ENCODE measurements at regions not wholly inside any gene's neighbourhood (a gene's known extent, or its start where the extent isn't known, plus 50 kb on each side); places are given as distances from the start of the nearest gene placed in this dataset.

DNA sequence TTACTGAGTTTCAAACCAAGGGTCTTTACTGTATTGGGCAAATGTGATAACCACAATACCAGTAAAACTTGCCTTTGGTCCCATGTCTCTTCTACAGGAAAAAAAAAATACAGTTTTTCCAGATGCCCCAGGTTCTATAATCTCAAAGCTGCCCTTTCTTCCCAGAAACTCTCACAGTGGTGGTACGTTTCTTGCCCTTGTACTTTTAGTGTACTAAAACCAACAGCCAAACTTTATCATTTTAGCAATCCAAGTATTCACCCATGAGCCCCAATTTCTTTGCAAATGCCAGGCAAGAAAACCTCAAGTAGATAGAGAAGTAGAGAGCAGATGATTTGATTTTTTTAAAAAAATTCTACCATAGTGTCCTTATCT, 157.8 kb downstream of the OR2B2 start:
- Histone ChIP-seq H2AFZ (replicated peaks; ENCODE audit: low read length, poor library complexity) (no peak overlapping the region), H2AK9ac (replicated peaks; ENCODE audit: low read depth, low read length, poor library complexity) (no peak overlapping the region), H4K20me1 (ENCODE audit: insufficient read depth, low read length) (no peaks in the 10 kb centered on the region), H3K4me3 (ENCODE audit: insufficient read depth, low read depth, low read length) (peak overlapping the region; percentile 58; the same call in 1 of the 2 replicates), H2BK120ac (ENCODE audit: low read depth, low read length) (no peak overlapping the region), H4K91ac (ENCODE audit: insufficient read depth, low read depth, low read length) (no peak overlapping the region), H3K18ac (ENCODE audit: low read depth, low read length) (no peak overlapping the region), H4K5ac (ENCODE audit: low read depth, low read length) (no peak overlapping the region), H3K4me2 (ENCODE audit: low read depth, low read length) (peak overlapping the region; percentile 83; the same call in 1 of the 2 replicates), H3K9ac (ENCODE audit: low read depth, low read length) (no peak overlapping the region), H3K79me1 (ENCODE audit: low read depth in 1 of 2, low read length in 2 of 2) (no peaks in the 10 kb centered on the region), H2BK5ac (ENCODE audit: low read depth, low read length, poor library complexity, severe bottlenecking) (no peak overlapping the region), H3K14ac (replicated peaks; ENCODE audit: low read depth, low read length) (no peak overlapping the region), H3K23ac (ENCODE audit: low read depth, low read length) (no peak overlapping the region), H3K56ac (ENCODE audit: extremely low read depth, insufficient read depth, low read length) (no peak overlapping the region), H4K8ac (ENCODE audit: low read depth in 2 of 2, low read length in 2 of 2) (no peak overlapping the region), H3K9me3 (ENCODE audit: control insufficient read depth, insufficient read depth, low read length) (no peaks in the 10 kb centered on the region), H3K4ac (ENCODE audit: low read depth, low read length) (no peak overlapping the region), H2BK20ac (ENCODE audit: low read depth, low read length) (no peak overlapping the region), H2BK15ac (ENCODE audit: low read depth, low read length) (no peak overlapping the region), H3K27ac (ENCODE audit: insufficient read depth, low read length) (no peak overlapping the region), H2AK5ac (ENCODE audit: low read depth, low read length) (no peak overlapping the region), H3K9me1 (ENCODE audit: insufficient read depth, low read length) (no peaks in the 10 kb centered on the region), H3K27me3 (ENCODE audit: control insufficient read depth, insufficient read depth, low read length) (peaks cover 7% of the 10 kb centered on the region), H3K36me3 (ENCODE audit: control insufficient read depth, insufficient read depth, low read length) (no peaks in the 10 kb centered on the region), H3K4me1 (ENCODE audit: control insufficient read depth, insufficient read depth, low read length) (no peaks in the 10 kb centered on the region)
- intact Hi-C loops (cut with micrococcal nuclease) (loop anchor here (5.0 kb wide), 6 partner anchors 87 to 472 kb away; partner anchors contain the start of gene ZNF184), dilution Hi-C loops (cut with HindIII; ENCODE audit: low sequenced_read_pairs, unreplicated experiment) (no loop called here), in situ Hi-C loops (cut with MboI; ENCODE audit: low sequenced_read_pairs) (loop anchor here (5.0 kb wide), 1 partner anchor 237 kb away; no protein-coding TSS in a partner anchor)
- ATAC-seq (ENCODE audit: low read depth): no peak
- TF ChIP-seq, protein P1, sequence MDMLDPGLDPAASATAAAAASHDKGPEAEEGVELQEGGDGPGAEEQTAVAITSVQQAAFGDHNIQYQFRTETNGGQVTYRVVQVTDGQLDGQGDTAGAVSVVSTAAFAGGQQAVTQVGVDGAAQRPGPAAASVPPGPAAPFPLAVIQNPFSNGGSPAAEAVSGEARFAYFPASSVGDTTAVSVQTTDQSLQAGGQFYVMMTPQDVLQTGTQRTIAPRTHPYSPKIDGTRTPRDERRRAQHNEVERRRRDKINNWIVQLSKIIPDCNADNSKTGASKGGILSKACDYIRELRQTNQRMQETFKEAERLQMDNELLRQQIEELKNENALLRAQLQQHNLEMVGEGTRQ (IDR thresholded peaks at IDR 0.05; ENCODE audit: low read depth, low read length): no peak
- TF ChIP-seq MXI1 (IDR thresholded peaks at IDR 0.05; ENCODE audit: borderline replicate concordance, low read depth, low read length) (no peak), FOS (IDR thresholded peaks at IDR 0.05; ENCODE audit: low read depth, low read length) (no peak), MAZ (IDR thresholded peaks at IDR 0.05; ENCODE audit: borderline replicate concordance, low read depth, low read length) (no peak), CHD1 (IDR thresholded peaks at IDR 0.05; ENCODE audit: low read depth, low read length) (no peak), RCOR1 (IDR thresholded peaks at IDR 0.05; ENCODE audit: insufficient replicate concordance, low read length) (no peak), CEBPB (IDR thresholded peaks at IDR 0.05; ENCODE audit: low read depth, low read length) (no peak), MAFK (IDR thresholded peaks at IDR 0.05; ENCODE audit: low read depth, low read length) (no peak), POLR2A (IDR thresholded peaks at IDR 0.05; ENCODE audit: low read depth, low read length) (no peak), SMC3 (IDR thresholded peaks at IDR 0.05; ENCODE audit: low read depth, low read length) (no peak), NFE2L2 (IDR thresholded peaks at IDR 0.05; ENCODE audit: low read depth, low read length) (no peak), BHLHE40 (IDR thresholded peaks at IDR 0.05; ENCODE audit: low read depth, low read length) (no peak), RAD21 (IDR thresholded peaks at IDR 0.05; ENCODE audit: low read length) (no peak), RFX5 (IDR thresholded peaks at IDR 0.05; ENCODE audit: low read depth, low read length) (no peak)
- TF ChIP-seq, protein P2, sequence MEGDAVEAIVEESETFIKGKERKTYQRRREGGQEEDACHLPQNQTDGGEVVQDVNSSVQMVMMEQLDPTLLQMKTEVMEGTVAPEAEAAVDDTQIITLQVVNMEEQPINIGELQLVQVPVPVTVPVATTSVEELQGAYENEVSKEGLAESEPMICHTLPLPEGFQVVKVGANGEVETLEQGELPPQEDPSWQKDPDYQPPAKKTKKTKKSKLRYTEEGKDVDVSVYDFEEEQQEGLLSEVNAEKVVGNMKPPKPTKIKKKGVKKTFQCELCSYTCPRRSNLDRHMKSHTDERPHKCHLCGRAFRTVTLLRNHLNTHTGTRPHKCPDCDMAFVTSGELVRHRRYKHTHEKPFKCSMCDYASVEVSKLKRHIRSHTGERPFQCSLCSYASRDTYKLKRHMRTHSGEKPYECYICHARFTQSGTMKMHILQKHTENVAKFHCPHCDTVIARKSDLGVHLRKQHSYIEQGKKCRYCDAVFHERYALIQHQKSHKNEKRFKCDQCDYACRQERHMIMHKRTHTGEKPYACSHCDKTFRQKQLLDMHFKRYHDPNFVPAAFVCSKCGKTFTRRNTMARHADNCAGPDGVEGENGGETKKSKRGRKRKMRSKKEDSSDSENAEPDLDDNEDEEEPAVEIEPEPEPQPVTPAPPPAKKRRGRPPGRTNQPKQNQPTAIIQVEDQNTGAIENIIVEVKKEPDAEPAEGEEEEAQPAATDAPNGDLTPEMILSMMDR (conservative IDR thresholded peaks at IDR 0.05; ENCODE audit: low read depth, low read length): no peak
- TF ChIP-seq, protein P3, sequence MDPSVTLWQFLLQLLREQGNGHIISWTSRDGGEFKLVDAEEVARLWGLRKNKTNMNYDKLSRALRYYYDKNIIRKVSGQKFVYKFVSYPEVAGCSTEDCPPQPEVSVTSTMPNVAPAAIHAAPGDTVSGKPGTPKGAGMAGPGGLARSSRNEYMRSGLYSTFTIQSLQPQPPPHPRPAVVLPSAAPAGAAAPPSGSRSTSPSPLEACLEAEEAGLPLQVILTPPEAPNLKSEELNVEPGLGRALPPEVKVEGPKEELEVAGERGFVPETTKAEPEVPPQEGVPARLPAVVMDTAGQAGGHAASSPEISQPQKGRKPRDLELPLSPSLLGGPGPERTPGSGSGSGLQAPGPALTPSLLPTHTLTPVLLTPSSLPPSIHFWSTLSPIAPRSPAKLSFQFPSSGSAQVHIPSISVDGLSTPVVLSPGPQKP (IDR thresholded peaks at IDR 0.05; ENCODE audit: borderline replicate concordance, low read depth, low read length): no peak
- no CpG with 5 or more reads among the region's 1 CpG for WGBS, 2 experiments (ENCODE audit: extremely low coverage in 2 of 2, insufficient read length in 1 of 2)
- ChIA-PET CTCF (interaction anchor here (0.8 to 2.4 kb wide), 2 partner anchors 18 to 1094 kb away, joined by 3 to 9 read pairs; no protein-coding TSS in a partner anchor), POLR2A (ENCODE audit: unreplicated experiment) (interaction anchor here (0.5 kb wide), 1 partner anchor 216 kb away, joined by 3 read pairs; no protein-coding TSS in a partner anchor)
- no TSS peak for BruUV-seq (replicated peaks)
- DNase-seq: no peak

Measured in IMR-90 (cell line).